GM19238 (cell line): ENCODE measurements at regions not wholly inside any gene's neighbourhood (a gene's known extent, or its start where the extent isn't known, plus 50 kb on each side); places are given as distances from the start of the nearest gene placed in this dataset.
"Not testable (repeated sequence)": the region's sequence is repeated elsewhere in the genome, so short reads cannot be mapped to it uniquely, and the experiment has no call there.

ENCODE experiments used
- DNase-seq: peaks from one replicate; pipeline ENCODE4 v3.0.0; 2011; ENCODE audit warnings: low spot score; ENCODE audit not compliant: insufficient read length

DNA sequence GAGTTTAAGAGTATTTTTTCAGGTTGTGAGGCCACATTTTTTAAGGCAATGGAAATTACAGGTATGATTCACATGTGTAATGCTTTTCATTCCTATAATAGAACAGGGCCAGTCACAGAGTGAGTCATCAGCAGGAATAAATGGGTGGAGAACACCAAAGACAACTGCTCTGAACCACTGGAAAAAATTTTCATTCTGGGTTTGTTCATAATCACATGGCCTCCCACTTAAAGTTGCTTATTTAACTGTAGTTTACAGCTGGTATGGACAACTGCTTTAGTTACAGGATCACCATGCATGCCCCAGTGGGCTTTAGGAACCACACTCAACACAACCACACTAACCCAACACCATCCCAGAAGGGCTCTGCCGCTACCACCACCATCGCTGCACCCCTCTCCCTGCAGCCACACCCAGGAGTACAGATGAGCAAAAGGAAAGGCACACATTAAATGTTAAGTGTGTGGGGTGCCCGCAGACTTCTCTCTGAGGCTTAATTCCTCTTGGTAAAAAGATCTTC lies 107.0 kb upstream of the DST start:
- DNase-seq = no peak

DNA sequence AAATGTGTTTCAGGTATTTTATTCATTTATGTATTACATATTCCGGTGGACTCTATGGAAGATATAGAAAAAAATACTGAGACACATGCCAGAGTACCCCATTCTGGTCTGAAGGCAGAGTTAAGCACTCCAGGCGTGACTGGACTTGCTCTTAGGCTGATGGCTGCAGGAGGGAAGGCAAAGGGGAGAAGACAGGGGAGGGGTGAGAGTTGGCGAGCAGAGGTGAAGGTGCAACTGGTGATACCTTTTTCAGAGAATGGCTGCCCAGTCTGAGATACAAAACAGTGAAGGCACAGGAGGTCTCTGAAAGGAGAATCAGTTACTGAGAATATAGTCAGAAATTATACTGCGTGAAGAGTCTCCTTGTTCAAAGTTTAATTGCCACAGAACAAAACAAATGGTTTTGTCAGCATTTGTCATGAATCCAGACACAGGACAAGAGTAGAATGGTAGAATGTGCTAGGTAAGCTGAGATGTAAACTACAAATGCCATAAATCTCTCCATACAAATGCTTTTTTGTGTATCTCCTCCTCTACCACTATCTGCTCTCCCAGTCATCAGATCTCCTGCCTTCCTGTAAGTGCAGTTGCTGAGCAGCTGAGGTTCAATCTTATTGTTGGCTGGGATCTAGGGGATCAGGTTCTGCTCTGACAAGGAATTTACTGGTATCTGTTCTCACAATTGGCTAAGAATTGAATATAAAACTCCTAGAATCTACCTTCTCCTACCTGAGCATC lies 104.2 kb upstream of the DST start:
- DNase-seq = no peak

DNA sequence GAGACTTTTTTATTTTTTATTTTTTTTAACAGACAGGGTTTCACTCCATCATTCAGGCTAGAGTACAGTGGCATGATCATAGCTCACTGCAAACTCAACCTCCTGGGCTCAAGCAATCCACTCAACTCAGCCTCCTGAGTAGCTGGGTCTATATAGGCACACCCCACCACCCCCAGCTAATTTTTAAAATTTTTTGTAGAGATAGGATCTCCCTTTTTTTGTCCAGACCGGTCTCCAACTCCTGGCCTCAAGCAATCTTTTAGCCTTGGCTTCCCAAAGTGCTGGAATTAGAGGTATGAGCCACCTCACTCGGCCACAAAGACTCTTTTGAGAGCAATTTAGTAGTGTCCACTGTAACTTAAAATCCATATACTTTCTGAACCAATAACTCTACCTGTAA lies 103.3 kb upstream of the DST start:
- DNase-seq = no peak

DNA sequence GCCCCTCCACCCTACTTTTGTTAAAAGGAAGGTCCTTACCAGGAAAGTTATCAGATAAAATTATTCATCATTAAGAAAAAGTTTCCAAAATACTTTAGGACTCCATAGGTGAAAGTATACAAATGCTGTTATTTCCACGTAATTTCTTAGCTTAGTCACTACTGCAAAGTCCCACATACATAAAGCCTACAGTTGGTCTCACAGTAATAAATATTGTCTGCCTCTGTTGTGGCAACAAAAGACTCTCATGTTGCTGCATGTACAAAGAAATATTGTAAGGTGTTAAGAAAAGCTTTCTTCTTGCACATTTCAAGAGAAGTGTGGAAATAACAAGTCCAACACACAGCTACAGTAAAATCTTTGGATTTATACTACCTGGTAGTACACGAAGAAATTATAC lies 102.4 kb upstream of the DST start:
- DNase-seq = no peak

- no peak for DNase-seq
Observed at GRCh38 chr6:56744528-56744927, 101.8 kb upstream of the DST start.

DNA sequence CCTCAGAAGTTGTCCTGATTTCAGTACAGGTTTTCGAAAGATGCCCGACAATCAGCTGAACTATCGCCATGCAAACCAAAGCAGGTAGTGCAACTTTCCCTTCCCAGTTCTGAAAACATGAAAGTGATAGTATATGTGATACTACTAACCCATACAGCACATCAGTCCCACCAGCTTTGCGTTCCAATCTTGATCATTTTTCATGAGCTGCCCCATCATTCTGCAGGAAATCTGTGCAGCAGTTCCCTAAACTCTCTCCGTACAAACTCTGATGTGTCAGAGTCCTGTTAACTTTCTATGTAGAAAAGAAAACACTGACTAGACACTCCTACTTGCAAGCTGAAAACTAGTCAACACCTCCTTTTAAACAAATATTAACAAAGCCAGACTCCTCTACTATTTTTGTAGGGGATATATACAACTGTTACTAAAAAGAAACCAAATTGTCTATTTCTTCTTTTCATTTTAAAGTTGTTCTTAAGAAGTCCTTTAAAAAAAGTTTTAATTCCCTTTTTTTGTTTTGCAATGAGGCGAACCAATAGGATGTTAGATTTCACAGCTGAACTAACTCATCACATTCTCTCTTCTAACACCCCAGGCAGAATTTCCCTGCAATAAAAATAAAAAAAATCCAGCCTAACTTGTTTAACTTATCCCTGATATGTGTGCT lies 99.6 kb upstream of the DST start:
- DNase-seq = no peak

DNA sequence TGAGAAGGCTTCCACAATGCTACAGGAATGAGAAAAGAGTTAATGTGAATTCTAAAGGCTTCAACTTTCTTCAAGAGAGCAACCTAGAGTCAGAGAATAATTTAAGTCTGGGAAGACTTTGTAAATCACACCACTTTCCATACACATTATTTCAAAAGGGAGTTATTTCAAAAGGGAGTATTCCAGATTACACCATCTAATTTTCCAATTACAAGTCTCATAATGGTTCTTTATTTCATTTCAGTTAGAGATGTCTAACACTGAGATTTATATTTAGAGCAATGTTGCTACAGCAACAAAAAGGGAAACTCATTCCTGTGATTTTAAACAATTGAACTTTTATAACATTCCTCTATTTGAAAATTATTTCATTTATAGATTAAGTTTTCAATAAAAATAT lies 98.8 kb upstream of the DST start:
- DNase-seq = no peak

DNA sequence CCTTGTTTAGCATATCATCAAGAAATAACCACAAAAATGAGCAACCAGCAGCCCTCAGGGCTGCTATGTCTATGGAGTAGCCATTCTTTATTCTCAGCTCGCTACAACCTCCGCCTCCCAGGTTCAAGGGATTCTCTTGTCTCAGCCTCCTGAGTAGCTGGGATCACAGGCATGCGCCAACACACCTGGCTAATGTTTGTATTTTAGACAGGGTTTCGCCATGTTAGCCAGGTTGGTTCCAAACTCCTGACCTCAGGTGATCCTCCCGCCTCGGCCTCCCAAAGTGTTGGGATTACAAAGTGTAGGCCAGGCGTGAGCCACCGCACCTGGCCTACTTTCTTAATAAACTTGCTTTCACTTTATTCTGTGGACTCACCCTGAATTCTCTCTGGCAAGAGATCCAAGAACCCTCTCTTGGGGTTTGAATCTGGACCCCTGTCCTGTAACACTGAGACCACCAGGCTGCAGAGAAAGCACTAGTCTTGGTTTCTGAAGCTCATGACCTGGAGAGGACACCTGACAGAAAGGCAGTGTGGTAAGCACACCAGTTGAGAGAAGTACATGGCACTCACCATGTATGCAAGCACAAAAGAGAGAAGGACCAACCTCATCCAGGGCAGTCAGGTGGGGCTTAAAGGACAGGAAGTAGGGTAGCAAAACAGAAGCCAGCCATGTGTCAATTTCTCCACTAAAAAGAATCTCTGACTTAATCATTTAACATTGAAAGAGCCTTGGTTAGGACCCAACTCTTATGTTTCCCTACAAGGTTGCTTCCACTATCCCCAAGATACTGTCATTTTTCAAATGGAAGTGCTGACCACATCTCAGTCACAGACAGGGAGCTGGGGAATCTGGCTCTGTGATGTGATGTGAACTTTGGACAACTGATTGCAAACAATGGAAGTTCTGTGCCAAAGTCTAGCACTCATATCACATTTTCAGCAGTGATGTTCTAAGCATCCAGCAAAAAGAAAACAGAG lies 97.4 kb upstream of the DST start:
- DNase-seq = no peak

DNA sequence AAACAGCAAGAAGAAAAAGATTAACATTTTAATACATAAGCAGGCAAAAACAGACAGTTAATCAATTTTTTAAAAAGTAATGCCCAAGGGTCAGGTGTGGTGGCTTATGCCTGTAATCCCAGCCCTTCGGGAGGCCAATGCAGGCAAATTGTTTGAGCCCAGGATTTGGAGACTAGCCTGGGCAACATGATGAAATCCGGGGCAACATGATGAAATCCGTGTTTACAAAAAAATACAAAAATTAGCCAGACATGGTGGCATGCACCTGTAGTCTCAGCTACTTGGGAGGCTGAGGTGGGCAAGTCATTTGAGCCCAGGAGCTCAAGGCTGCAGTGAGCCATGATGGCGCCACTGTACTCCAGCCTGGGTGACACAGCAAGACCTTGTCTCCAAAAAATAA lies 94.1 kb upstream of the DST start:
- no peak for DNase-seq

- no peak for DNase-seq
Observed at GRCh38 chr6:56734335-56734734, 91.6 kb upstream of the DST start.

- no peak for DNase-seq
Observed at GRCh38 chr6:56733211-56733697, 90.6 kb upstream of the DST start.

DNA sequence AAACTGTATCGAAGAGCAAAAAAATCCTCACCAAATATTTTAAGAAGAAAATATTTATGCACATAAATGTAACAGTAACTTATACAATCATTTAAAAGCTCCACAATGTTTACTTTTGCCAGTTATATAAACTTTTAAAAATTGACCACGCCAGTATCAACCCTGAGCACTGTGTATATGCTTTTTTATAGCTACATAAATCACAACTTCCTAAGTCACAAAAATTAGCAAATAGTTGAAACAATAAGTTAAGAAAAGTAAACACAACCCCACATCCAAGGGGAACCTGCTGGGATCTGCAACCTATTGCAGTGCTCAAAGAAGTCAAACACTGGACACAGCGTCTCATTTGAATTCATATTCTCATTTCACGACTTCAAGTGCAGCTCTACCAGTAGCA lies 89.8 kb upstream of the DST start:
- no peak for DNase-seq

- no peak for DNase-seq
Observed at GRCh38 chr6:56730663-56731529, 88.2 kb upstream of the DST start.

DNA sequence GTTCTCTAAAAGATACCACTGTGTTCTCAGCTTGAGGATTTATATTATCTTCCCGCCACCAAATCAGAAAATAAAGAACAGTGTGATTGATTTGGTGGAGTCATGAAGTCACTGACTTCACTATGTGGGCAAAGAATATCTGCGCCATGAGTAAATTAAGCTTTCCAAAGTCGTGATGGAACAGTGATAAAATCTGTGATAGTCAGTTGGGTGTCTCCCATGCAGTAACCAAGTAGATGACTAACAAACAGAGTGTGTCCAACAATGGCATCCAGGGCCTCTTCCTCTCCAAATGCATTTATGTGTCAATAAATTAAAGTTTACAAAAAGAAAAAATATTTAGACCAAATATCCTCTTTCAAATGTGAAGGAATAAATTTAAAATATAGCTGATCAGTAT lies 87.0 kb upstream of the DST start:
- no peak for DNase-seq

DNA sequence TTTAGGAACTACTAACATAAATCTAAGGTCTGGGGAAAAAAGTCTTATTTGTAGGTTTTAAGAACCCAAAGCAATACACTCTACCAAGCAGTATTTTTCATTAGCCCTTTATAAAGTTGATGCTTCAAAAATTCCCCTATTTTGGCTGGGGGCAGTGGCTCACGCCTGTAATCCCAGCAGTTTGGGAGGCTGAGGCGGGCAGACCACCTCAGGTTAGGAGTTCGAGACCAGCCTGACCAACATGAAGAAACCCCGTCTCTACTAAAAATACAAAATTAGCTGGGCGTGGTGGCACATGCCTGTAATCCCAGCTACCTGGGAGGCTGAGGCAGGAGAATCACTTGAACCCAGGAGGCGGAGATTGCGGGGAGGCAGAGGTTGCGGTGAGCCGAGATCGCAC lies 86.5 kb upstream of the DST start:
- DNase-seq = not testable (repeated sequence)

DNA sequence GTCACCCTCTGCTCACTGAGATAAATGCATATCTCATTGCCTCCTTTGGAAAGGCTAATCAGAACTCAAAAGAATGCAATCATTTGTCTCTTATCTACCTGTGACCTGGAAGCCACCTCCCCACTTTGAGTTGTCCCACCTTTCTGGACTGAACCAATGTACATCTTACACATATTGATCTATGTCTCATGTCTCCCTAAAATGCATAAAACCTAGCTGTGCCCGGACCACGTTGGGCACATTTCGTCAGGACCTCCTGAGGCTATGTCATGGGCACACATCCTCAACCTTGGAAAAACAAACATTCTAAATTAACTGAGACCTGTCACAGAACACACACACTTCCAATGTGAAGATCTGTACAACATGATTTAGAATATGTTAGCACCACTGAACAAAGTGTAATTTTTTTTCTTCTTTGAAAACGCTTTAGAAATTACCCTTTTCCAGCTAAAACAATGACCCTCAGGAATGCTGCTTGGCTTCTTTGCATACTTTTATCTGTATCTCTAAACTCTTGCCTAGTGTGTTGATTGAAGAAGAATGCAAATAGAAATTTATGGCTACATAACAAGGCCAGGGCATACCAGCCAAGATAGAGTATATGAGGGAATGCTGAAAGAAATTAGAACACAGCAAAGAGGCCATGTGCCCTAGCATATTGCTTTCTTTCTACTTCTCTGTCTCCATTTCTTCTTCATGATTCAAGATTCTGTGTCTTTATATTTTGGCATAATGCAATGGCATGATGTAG lies 84.6 kb upstream of the DST start:
- no peak for DNase-seq

GRCh38 chr6:56725254-56725653 lies 82.6 kb upstream of the DST start:
- no peak for DNase-seq

GRCh38 chr6:56724455-56724854 lies 81.8 kb upstream of the DST start:
- DNase-seq = no peak

GRCh38 chr6:56720882-56721281 lies 78.2 kb upstream of the DST start:
- DNase-seq = no peak

GRCh38 chr6:56720202-56720601 lies 77.5 kb upstream of the DST start:
- not testable (repeated sequence) for DNase-seq
